ENCODE measurements at regions not wholly inside any gene's neighbourhood (a gene's known extent, or its start where the extent isn't known, plus 50 kb on each side); places are given as distances from the start of the nearest gene placed in this dataset.

DNA sequence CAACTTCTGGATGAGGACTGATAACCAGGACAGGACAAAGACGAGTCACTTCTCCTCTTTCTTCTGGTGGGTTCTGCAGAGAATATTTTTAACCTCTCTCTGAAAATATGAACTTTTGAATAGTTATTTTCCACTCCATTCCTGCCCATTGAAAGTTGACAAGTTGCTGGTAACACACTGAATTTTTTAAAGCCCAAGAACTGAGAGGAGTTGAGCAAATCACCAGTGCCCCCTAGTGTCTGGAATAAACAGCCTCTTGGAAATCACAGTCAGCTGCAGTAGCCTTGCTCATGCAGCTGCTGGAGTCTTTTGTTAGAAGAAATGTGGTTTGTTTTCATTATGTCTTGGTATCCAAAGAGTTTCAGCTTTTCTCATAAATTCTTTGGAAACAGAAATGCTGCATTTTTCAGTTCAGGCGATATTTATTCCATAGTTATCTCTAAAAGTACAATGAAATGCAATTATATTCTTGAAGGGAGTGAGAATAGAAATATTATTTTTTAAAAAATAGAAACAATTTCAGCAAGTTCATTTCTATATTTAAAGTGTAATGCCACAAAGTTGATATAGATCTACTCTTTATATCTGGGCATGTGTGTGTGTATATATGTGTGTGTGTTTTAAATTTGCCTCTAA, 741.0 kb upstream of the CBLB start:
- TF ChIP-seq, protein P1, sequence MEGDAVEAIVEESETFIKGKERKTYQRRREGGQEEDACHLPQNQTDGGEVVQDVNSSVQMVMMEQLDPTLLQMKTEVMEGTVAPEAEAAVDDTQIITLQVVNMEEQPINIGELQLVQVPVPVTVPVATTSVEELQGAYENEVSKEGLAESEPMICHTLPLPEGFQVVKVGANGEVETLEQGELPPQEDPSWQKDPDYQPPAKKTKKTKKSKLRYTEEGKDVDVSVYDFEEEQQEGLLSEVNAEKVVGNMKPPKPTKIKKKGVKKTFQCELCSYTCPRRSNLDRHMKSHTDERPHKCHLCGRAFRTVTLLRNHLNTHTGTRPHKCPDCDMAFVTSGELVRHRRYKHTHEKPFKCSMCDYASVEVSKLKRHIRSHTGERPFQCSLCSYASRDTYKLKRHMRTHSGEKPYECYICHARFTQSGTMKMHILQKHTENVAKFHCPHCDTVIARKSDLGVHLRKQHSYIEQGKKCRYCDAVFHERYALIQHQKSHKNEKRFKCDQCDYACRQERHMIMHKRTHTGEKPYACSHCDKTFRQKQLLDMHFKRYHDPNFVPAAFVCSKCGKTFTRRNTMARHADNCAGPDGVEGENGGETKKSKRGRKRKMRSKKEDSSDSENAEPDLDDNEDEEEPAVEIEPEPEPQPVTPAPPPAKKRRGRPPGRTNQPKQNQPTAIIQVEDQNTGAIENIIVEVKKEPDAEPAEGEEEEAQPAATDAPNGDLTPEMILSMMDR (IDR thresholded peaks at IDR 0.05) = peak; percentile 82
- Histone ChIP-seq H3K4me3 (no peak overlapping the region), H3K9me3 (no peaks in the 10 kb centered on the region), H3K36me3 (no peaks in the 10 kb centered on the region), H3K27me3 (no peaks in the 10 kb centered on the region), H3K27ac (no peak overlapping the region), H3K4me1 (no peaks in the 10 kb centered on the region), H3K9ac (ENCODE audit: low read depth in 2 of 2, low read length in 2 of 2) (no peak overlapping the region)
- peak; percentile 60 for DNase-seq
- intact Hi-C loops (cut with DNase I) = loop anchor here (5.0 kb wide), 1 partner anchor 922 kb away; no protein-coding TSS in a partner anchor

DNA sequence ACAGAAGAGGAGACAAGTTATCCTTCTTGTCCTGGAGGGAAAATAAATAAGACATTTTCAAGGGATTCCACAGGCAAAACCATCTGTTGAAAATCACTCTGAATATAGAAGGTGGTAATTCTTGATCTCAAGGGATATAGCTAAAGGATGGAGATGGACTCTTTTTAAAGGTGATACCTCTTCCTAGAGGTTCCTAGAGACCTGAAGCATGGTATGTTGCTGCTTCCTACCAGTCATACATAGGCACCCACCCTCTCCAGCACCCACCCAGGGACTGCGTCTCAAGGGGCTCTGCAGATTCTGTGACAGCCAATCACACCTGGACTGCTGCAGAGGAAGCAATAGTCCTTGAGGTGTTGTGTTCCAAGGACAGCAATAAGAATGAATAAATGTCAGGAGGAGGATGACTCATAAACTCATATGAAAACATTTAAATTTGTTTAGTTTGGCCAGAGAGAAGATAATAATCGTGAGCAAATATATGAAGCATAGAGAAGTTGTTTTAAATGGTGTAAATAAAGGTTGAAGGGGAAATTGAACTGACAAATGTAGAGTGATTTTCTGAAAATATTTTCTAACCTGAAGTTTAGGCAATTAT, 741.6 kb upstream of the CBLB start:
- TF ChIP-seq, protein P1 (IDR thresholded peaks at IDR 0.05) = no peak
- no peaks in the 10 kb centered on the region for H3K36me3 ChIP-seq
- no peak for DNase-seq
- H3K27me3 ChIP-seq = no peaks in the 10 kb centered on the region
- H3K4me1 ChIP-seq = no peaks in the 10 kb centered on the region
- H3K9ac ChIP-seq (ENCODE audit: low read depth in 2 of 2, low read length in 2 of 2) = no peak overlapping the region
- H3K4me3 ChIP-seq = no peak overlapping the region
- intact Hi-C loops (cut with DNase I) = loop anchor here (5.0 kb wide), 1 partner anchor 923 kb away; no protein-coding TSS in a partner anchor
- no peak overlapping the region for H3K27ac ChIP-seq
- H3K9me3 ChIP-seq = no peaks in the 10 kb centered on the region

DNA sequence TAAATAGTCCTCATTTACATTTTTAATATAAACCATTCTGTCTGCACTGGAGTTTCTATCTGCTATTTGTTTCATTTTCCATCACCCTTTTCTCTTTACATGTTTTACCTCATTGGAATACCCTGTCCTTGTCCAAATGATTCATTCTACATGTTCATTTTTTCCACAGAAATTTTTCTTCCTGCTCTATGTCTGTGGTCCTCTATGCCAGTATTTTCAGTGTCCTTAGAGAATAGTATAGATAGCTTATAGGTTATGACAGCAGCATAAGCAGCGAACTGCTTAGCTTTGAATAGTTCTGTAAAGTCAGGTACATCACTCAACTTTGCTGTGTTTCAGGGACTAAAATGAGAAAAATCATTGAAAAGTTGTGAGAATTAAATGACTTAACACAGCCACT, 742.3 kb upstream of the CBLB start:
- intact Hi-C loops (cut with DNase I) = loop anchor here (5.0 kb wide), 1 partner anchor 924 kb away; no protein-coding TSS in a partner anchor
- H3K36me3 ChIP-seq = no peaks in the 10 kb centered on the region
- H3K27ac ChIP-seq = no peak overlapping the region
- no peaks in the 10 kb centered on the region for H3K9me3 ChIP-seq
- H3K9ac ChIP-seq (ENCODE audit: low read depth in 2 of 2, low read length in 2 of 2) = no peak overlapping the region
- TF ChIP-seq, protein P1 (IDR thresholded peaks at IDR 0.05) = no peak
- DNase-seq = no peak
- H3K4me3 ChIP-seq = no peak overlapping the region
- H3K4me1 ChIP-seq = no peaks in the 10 kb centered on the region
- H3K27me3 ChIP-seq = no peaks in the 10 kb centered on the region

DNA sequence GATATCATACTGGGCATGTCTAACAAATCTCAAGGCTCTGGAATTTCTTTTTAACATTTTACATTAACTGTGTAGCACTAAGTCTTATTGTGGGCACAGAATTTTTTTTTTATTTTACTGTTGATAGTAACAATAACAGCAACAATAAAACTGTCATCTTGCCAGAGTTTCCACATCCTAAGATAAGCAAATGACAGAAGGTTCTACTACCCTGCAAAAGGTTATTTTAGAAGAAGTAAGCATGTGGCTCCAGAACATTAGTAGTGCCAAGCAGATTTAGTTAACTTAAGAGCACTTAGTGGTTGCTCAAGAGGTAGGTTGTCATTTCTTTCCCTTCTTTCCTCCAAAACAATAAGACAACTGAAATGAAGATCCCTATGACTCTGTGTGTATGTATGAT, 743.0 kb upstream of the CBLB start:
- H3K27ac ChIP-seq = no peak overlapping the region
- TF ChIP-seq, protein P1 (IDR thresholded peaks at IDR 0.05) = no peak
- no peak overlapping the region for H3K9ac ChIP-seq (ENCODE audit: low read depth in 2 of 2, low read length in 2 of 2)
- DNase-seq = no peak
- no peak overlapping the region for H3K4me3 ChIP-seq
- H3K27me3 ChIP-seq = no peaks in the 10 kb centered on the region
- H3K9me3 ChIP-seq = no peaks in the 10 kb centered on the region
- intact Hi-C loops (cut with DNase I) = loop anchor here (5.0 kb wide), 1 partner anchor 925 kb away; no protein-coding TSS in a partner anchor
- no peaks in the 10 kb centered on the region for H3K36me3 ChIP-seq
- no peaks in the 10 kb centered on the region for H3K4me1 ChIP-seq

DNA sequence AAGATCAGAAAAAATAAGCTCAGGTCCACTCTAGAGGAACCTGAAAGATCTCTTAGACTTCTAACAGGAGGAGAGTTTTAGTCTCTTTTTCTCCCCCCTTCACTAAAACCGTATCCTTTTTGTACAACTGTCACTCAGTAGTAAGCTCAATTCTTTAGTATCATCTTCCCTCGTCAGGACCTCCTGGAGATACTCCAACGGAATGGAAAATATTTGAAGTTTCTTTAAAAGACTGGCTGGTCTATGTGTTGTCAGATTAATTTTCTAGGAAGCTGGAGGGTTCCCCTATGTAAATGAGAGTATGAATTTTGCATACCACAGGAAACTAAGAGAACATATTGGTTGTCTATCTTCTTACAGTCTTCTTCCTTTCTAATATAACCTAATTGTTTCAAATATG, 747.7 kb upstream of the CBLB start:
- H3K9ac ChIP-seq (ENCODE audit: low read depth in 2 of 2, low read length in 2 of 2) = no peak overlapping the region
- TF ChIP-seq, protein P1 (IDR thresholded peaks at IDR 0.05) = no peak
- H3K27ac ChIP-seq = no peak overlapping the region
- intact Hi-C loops (cut with DNase I) = no loop called here
- H3K4me3 ChIP-seq = no peak overlapping the region
- no peaks in the 10 kb centered on the region for H3K36me3 ChIP-seq
- H3K9me3 ChIP-seq = no peaks in the 10 kb centered on the region
- H3K27me3 ChIP-seq = no peaks in the 10 kb centered on the region
- DNase-seq = no peak
- H3K4me1 ChIP-seq = no peaks in the 10 kb centered on the region

Data from colonic mucosa (tissue), 4 donors.